Liver (tissue), 7 donors: ENCODE measurements at regions not wholly inside any gene's neighbourhood (a gene's known extent, or its start where the extent isn't known, plus 50 kb on each side); places are given as distances from the start of the nearest gene placed in this dataset.

Source experiments
- DNase-seq: peaks from one replicate; pipeline ENCODE4 v3.0.0-alpha.2; 2017; ENCODE audit warnings: low spot score
- H3K27ac ChIP-seq, 2 donors: one replicate each; pipeline ENCODE4 v1.7.0; 2013; ENCODE audit warnings: inconsistent platforms in 2 of 2, low read length in 2 of 2, control low read depth in 1 of 2, low read depth in 1 of 2, mild to moderate bottlenecking in 1 of 2
- H3K27me3 ChIP-seq, 4 donors: one replicate each; pipeline versions ENCODE4 v1.6.1 to v1.7.0; 2013; ENCODE audit warnings: low read length in 3 of 4, inconsistent platforms in 1 of 4, mild to moderate bottlenecking in 1 of 4, moderate library complexity in 1 of 4; ENCODE audit not compliant: control insufficient read depth in 4 of 4, insufficient read depth in 4 of 4
- H3K36me3 ChIP-seq, 4 donors: one replicate each; pipeline versions ENCODE4 v1.6.1 to v1.7.0; 2013; ENCODE audit warnings: low read length in 3 of 4, mild to moderate bottlenecking in 3 of 4, low read depth in 1 of 4, moderate library complexity in 1 of 4; ENCODE audit not compliant: control insufficient read depth in 4 of 4, insufficient read depth in 3 of 4
- H3K4me1 ChIP-seq, 4 donors: one replicate each; pipeline versions ENCODE4 v1.6.1 to v1.7.0; 2013; ENCODE audit warnings: low read length in 3 of 4, mild to moderate bottlenecking in 3 of 4, moderate library complexity in 1 of 4; ENCODE audit not compliant: control insufficient read depth in 4 of 4, insufficient read depth in 4 of 4
- H3K4me3 ChIP-seq, 3 donors: one replicate each; pipeline versions ENCODE4 v1.6.1 to v1.7.0; 2013; ENCODE audit warnings: low read length in 3 of 3, control low read depth in 1 of 3, low read depth in 1 of 3, mild to moderate bottlenecking in 1 of 3
- H3K9ac ChIP-seq, 2 donors: one replicate each; pipeline ENCODE4 v1.7.0; 2013; ENCODE audit warnings: low read length in 2 of 2, mild to moderate bottlenecking in 2 of 2, moderate library complexity in 2 of 2, control low read depth in 1 of 2, low read depth in 1 of 2
- H3K9me3 ChIP-seq, 4 donors: one replicate each; pipeline versions ENCODE4 v1.6.1 to v1.7.0; 2013; ENCODE audit warnings: low read length in 3 of 4; ENCODE audit not compliant: control insufficient read depth in 4 of 4
- ATF3 ChIP-seq: IDR thresholded peaks from 2 replicates; pipeline ENCODE4 v1.6.1; 2016; ENCODE audit warnings: antibody characterized with exemption
- EGR1 ChIP-seq, 2 donors: IDR thresholded peaks; 2 replicates each; pipeline ENCODE4 v1.6.1; 2016 to 2018; ENCODE audit warnings: antibody characterized with exemption in 2 of 2, low read depth in 2 of 2
- FOXA1 ChIP-seq: IDR thresholded peaks from 2 replicates; pipeline ENCODE4 v1.6.1; 2016; ENCODE audit warnings: antibody characterized with exemption
- FOXA2 ChIP-seq: IDR thresholded peaks from 2 replicates; pipeline ENCODE4 v1.6.1; 2016; ENCODE audit warnings: antibody characterized with exemption
- GABPA ChIP-seq, 2 donors: IDR thresholded peaks in 1 of 2; conservative IDR thresholded peaks in 1 of 2; 2 replicates each; pipeline ENCODE4 v1.6.1; 2016; ENCODE audit warnings: antibody characterized with exemption in 2 of 2, mild to moderate bottlenecking in 1 of 2, moderate library complexity in 1 of 2
- HNF4A ChIP-seq, 2 donors: conservative IDR thresholded peaks; 2 replicates each; pipeline ENCODE4 v1.6.1; 2016; ENCODE audit warnings: antibody characterized with exemption in 2 of 2, mild to moderate bottlenecking in 2 of 2
- JUND ChIP-seq, 2 donors: IDR thresholded peaks; 2 replicates each; pipeline ENCODE4 v1.6.1; 2016; ENCODE audit warnings: antibody characterized with exemption in 2 of 2
- RAD21 ChIP-seq, 2 donors: IDR thresholded peaks; 2 replicates each; pipeline ENCODE4 v1.6.1; 2016; ENCODE audit warnings: antibody characterized with exemption in 2 of 2, mild to moderate bottlenecking in 2 of 2
- REST ChIP-seq: IDR thresholded peaks from 2 replicates; pipeline ENCODE4 v1.6.1; 2016; ENCODE audit warnings: antibody characterized with exemption, mild to moderate bottlenecking
- RXRA ChIP-seq, 2 donors: IDR thresholded peaks; 2 replicates each; pipeline ENCODE4 v1.6.1; 2017 to 2018; ENCODE audit warnings: antibody characterized with exemption in 2 of 2, mild to moderate bottlenecking in 1 of 2
- SP1 ChIP-seq: IDR thresholded peaks from 2 replicates; pipeline ENCODE4 v1.6.1; 2018; ENCODE audit warnings: antibody characterized with exemption, mild to moderate bottlenecking
- TAF1 ChIP-seq: conservative IDR thresholded peaks from 2 replicates; pipeline ENCODE4 v1.6.1; 2016; ENCODE audit warnings: antibody characterized with exemption, mild to moderate bottlenecking
- YY1 ChIP-seq: IDR thresholded peaks from 2 replicates; pipeline ENCODE4 v1.6.1; 2016; ENCODE audit warnings: antibody characterized with exemption, mild to moderate bottlenecking
- ZBTB33 ChIP-seq: IDR thresholded peaks from 2 replicates; pipeline ENCODE4 v1.6.1; 2016; ENCODE audit warnings: antibody characterized with exemption
- WGBS: extraction: QIAGEN DNeasy Blood & Tissue Kit; methylation state at CpG from one replicate; pipeline ENCODE4 v1.1.7; 2013; 5-methylcytosine and 5-hydroxymethylcytosine counted together
- donor health status: healthy.
- donor health status: healthy.
- donor health status: healthy.
- donor health status: healthy.

GRCh38 chr6:156319707-156320106 lies 457.5 kb upstream of the ARID1B start:
- Histone ChIP-seq H3K36me3 (no peaks in the 10 kb centered on the region), H3K27ac (no peak overlapping the region), H3K9ac (no peak overlapping the region), H3K4me3 (no peak overlapping the region), H3K9me3 (no peaks in the 10 kb centered on the region), H3K4me1 (no peaks in the 10 kb centered on the region), H3K27me3 (peaks cover 0 to 6% (median 0%) of the 10 kb centered on the region in 4 donors)
- no peak for TF ChIP-seq SP1
- no peak for TF ChIP-seq TAF1
- TF ChIP-seq ZBTB33: no peak
- TF ChIP-seq HNF4A (conservative IDR thresholded peaks at IDR 0.05): no peak
- no peak for TF ChIP-seq RAD21 (IDR thresholded peaks at IDR 0.05)
- TF ChIP-seq YY1: no peak
- no peak for TF ChIP-seq GABPA (IDR thresholded peaks at IDR 0.05 in 1 of 2, conservative IDR thresholded peaks at IDR 0.05 in 1 of 2)
- no peak for TF ChIP-seq FOXA1
- no peak for TF ChIP-seq RXRA (IDR thresholded peaks at IDR 0.05)
- TF ChIP-seq ATF3: no peak
- no peak for TF ChIP-seq EGR1 (IDR thresholded peaks at IDR 0.05; ENCODE audit: low read depth in 2 of 2)
- DNase-seq: no peak
- 55% methylated on average over 2 of the region's 2 CpGs for WGBS

- 71% methylated on average over 11 of the region's 11 CpGs for WGBS
- no peak overlapping the region for H3K27ac ChIP-seq
- no peak overlapping the region for H3K9ac ChIP-seq
- no peaks in the 10 kb centered on the region for H3K36me3 ChIP-seq
- no peaks in the 10 kb centered on the region for H3K9me3 ChIP-seq
- no peaks in the 10 kb centered on the region for H3K4me1 ChIP-seq
- no peak for TF ChIP-seq EGR1 (IDR thresholded peaks at IDR 0.05; ENCODE audit: low read depth in 2 of 2)
- no peak for TF ChIP-seq ZBTB33
- TF ChIP-seq SP1: no peak
- no peak for TF ChIP-seq TAF1
- TF ChIP-seq GABPA (IDR thresholded peaks at IDR 0.05 in 1 of 2, conservative IDR thresholded peaks at IDR 0.05 in 1 of 2): no peak
- TF ChIP-seq YY1: no peak
- no peak for TF ChIP-seq HNF4A (conservative IDR thresholded peaks at IDR 0.05)
- TF ChIP-seq RAD21 (IDR thresholded peaks at IDR 0.05): no peak
- TF ChIP-seq JUND (IDR thresholded peaks at IDR 0.05): no peak
- no peak for TF ChIP-seq ATF3
- no peak for TF ChIP-seq REST
- no peak for TF ChIP-seq FOXA2
- DNase-seq: no peak
- H3K4me3 ChIP-seq: no peak overlapping the region
- peaks cover 0 to 6% (median 0%) of the 10 kb centered on the region in 4 donors for H3K27me3 ChIP-seq
Observed at GRCh38 chr6:156316583-156317125, 460.5 kb upstream of the ARID1B start.
